Breast epithelium (tissue), 3 donors: ENCODE measurements at regions not wholly inside any gene's neighbourhood (a gene's known extent, or its start where the extent isn't known, plus 50 kb on each side); places are given as distances from the start of the nearest gene placed in this dataset.

Experiments
- CTCF ChIP-seq, 3 donors: fragments of 450-650 bp; IDR thresholded peaks; one replicate each; pipeline ENCODE4 v1.5.1; 2016 to 2017; ENCODE audit warnings: antibody characterized with exemption in 3 of 3, mild to moderate bottlenecking in 3 of 3, moderate library complexity in 3 of 3
- POLR2A ChIP-seq: fragments of 450-650 bp; IDR thresholded peaks from one replicate; pipeline ENCODE4 v1.6.1; 2016; ENCODE audit warnings: antibody characterized with exemption, mild to moderate bottlenecking, moderate library complexity
- POLR2AphosphoS5 ChIP-seq, 3 donors: sonication (generic); formaldehyde crosslinking; IDR thresholded peaks; one replicate each; pipeline ENCODE4 v1.6.1; 2017; ENCODE audit warnings: antibody characterized with exemption in 3 of 3

GRCh38 chr5:96201503-96201902, 231.5 kb downstream of the PCSK1 start:
- no peak for TF ChIP-seq POLR2AphosphoS5 (IDR thresholded peaks at IDR 0.05)
- TF ChIP-seq CTCF (IDR thresholded peaks at IDR 0.05), result no peak
- no peak for TF ChIP-seq POLR2A
